Panc1 (cell line): ENCODE measurements at regions not wholly inside any gene's neighbourhood (a gene's known extent, or its start where the extent isn't known, plus 50 kb on each side); places are given as distances from the start of the nearest gene placed in this dataset.

Experiments
- TF ChIP-seq, protein P1 (sequence below): fragments of 450-650 bp; IDR thresholded peaks from 2 replicates; pipeline ENCODE4 v1.5.1; 2017; ENCODE audit warnings: mild to moderate bottlenecking
- TF ChIP-seq, protein P2 (sequence below), 2 experiments: IDR thresholded peaks; 2 replicates each; pipeline ENCODE4 v1.6.1; 2011 to 2012; ENCODE audit warnings: low read depth in 2 of 2, control low read depth in 1 of 2, low read length in 1 of 2, mild to moderate bottlenecking in 1 of 2, moderate library complexity in 1 of 2; ENCODE audit not compliant: insufficient read depth in 1 of 2

DNA sequence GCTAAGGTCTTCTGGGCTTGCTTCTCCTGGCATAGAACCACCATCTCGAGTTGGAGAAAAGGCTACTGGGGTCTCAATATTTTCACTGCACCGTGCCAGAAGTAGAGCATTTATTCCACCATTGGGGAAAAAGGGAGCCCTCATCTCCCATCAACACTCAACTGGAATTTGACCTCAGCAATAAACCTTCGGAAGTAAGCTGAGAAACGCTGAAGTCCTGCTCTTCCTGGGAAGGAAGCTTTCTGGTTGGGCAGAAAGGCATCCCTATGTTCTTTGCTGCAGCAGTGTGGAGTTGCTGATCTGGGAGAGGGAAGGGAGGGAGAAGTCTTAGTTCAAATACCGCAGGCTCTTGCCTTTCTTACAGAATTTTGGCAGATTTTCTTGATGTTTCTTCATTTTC lies 368.8 kb downstream of the NUP35 start:
- TF ChIP-seq, protein P1, sequence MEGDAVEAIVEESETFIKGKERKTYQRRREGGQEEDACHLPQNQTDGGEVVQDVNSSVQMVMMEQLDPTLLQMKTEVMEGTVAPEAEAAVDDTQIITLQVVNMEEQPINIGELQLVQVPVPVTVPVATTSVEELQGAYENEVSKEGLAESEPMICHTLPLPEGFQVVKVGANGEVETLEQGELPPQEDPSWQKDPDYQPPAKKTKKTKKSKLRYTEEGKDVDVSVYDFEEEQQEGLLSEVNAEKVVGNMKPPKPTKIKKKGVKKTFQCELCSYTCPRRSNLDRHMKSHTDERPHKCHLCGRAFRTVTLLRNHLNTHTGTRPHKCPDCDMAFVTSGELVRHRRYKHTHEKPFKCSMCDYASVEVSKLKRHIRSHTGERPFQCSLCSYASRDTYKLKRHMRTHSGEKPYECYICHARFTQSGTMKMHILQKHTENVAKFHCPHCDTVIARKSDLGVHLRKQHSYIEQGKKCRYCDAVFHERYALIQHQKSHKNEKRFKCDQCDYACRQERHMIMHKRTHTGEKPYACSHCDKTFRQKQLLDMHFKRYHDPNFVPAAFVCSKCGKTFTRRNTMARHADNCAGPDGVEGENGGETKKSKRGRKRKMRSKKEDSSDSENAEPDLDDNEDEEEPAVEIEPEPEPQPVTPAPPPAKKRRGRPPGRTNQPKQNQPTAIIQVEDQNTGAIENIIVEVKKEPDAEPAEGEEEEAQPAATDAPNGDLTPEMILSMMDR: no peak
- TF ChIP-seq, protein P2, sequence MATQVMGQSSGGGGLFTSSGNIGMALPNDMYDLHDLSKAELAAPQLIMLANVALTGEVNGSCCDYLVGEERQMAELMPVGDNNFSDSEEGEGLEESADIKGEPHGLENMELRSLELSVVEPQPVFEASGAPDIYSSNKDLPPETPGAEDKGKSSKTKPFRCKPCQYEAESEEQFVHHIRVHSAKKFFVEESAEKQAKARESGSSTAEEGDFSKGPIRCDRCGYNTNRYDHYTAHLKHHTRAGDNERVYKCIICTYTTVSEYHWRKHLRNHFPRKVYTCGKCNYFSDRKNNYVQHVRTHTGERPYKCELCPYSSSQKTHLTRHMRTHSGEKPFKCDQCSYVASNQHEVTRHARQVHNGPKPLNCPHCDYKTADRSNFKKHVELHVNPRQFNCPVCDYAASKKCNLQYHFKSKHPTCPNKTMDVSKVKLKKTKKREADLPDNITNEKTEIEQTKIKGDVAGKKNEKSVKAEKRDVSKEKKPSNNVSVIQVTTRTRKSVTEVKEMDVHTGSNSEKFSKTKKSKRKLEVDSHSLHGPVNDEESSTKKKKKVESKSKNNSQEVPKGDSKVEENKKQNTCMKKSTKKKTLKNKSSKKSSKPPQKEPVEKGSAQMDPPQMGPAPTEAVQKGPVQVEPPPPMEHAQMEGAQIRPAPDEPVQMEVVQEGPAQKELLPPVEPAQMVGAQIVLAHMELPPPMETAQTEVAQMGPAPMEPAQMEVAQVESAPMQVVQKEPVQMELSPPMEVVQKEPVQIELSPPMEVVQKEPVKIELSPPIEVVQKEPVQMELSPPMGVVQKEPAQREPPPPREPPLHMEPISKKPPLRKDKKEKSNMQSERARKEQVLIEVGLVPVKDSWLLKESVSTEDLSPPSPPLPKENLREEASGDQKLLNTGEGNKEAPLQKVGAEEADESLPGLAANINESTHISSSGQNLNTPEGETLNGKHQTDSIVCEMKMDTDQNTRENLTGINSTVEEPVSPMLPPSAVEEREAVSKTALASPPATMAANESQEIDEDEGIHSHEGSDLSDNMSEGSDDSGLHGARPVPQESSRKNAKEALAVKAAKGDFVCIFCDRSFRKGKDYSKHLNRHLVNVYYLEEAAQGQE (IDR thresholded peaks at IDR 0.05; ENCODE audit: insufficient read depth in 1 of 2, low read depth in 2 of 2, low read length in 1 of 2): no peak
